Lower lobe of right lung (tissue), 2 donors: ENCODE measurements at regions not wholly inside any gene's neighbourhood (a gene's known extent, or its start where the extent isn't known, plus 50 kb on each side); places are given as distances from the start of the nearest gene placed in this dataset.
"Not testable (repeated sequence)": the region's sequence is repeated elsewhere in the genome, so short reads cannot be mapped to it uniquely, and the experiment has no call there.

Source experiments
- ATAC-seq, 2 donors: fragments of 200-7000 bp; cut with Tn5 transposase; one replicate each; pipeline ENCODE4 v1.9.1; 2020 to 2022; ENCODE audit warnings: mild to moderate bottlenecking in 2 of 2, moderate library complexity in 2 of 2
- DNase-seq: peaks from one replicate; pipeline ENCODE4 v3.0.0-alpha.2; 2020
- H3K27ac ChIP-seq: fragments of 200-600 bp; one replicate; pipeline ENCODE4 v1.8.0; 2022
- H3K27me3 ChIP-seq: fragments of 200-600 bp; one replicate; pipeline ENCODE4 v1.8.0; 2022; ENCODE audit warnings: low read depth
- H3K36me3 ChIP-seq: fragments of 200-600 bp; one replicate; pipeline ENCODE4 v1.8.0; 2022; ENCODE audit warnings: mild to moderate bottlenecking
- H3K4me1 ChIP-seq: fragments of 200-600 bp; one replicate; pipeline ENCODE4 v1.8.0; 2022
- H3K4me3 ChIP-seq: fragments of 200-600 bp; one replicate; pipeline ENCODE4 v1.8.0; 2022; ENCODE audit warnings: mild to moderate bottlenecking
- H3K9me3 ChIP-seq: fragments of 200-600 bp; one replicate; pipeline ENCODE4 v1.8.0; 2022
- CTCF ChIP-seq: fragments of 200-600 bp; IDR thresholded peaks from one replicate; pipeline ENCODE4 v1.8.0; 2022; ENCODE audit warnings: antibody characterized with exemption, mild to moderate bottlenecking
- intact Hi-C: fragments of 100-400 bp; cut with DNase I; formaldehyde crosslinking; loops from one replicate; pipeline ENCODE4 v1.11.0; 2022
- donor health status: DM: no; HTN: yes; CAD: no; lungs with severe emphysema.

- DNase-seq (no peak), ATAC-seq (no peak)
- no peak overlapping the region for H3K27ac ChIP-seq
- H3K27me3 ChIP-seq, result no peaks in the 10 kb centered on the region
- no peak for TF ChIP-seq CTCF
- intact Hi-C loops, result no loop called here
- H3K9me3 ChIP-seq, result no peaks in the 10 kb centered on the region
- peaks cover 23% of the 10 kb centered on the region for H3K4me1 ChIP-seq
- no peaks in the 10 kb centered on the region for H3K36me3 ChIP-seq
- H3K4me3 ChIP-seq, result no peak overlapping the region
Measured at GRCh38 chr3:193915099-193915498, 220.8 kb upstream of the HES1 start.

GRCh38 chr3:193915613-193916012, 220.3 kb upstream of the HES1 start:
- no peak overlapping the region for H3K27ac ChIP-seq
- ATAC-seq (no peak), DNase-seq (no peak)
- no peaks in the 10 kb centered on the region for H3K9me3 ChIP-seq
- intact Hi-C loops, result no loop called here
- TF ChIP-seq CTCF, result no peak
- peaks cover 18% of the 10 kb centered on the region for H3K4me1 ChIP-seq
- H3K27me3 ChIP-seq, result no peaks in the 10 kb centered on the region
- no peak overlapping the region for H3K4me3 ChIP-seq
- H3K36me3 ChIP-seq, result no peaks in the 10 kb centered on the region

- H3K27ac ChIP-seq, result no peak overlapping the region
- DNase-seq, result no peak
- intact Hi-C loops, result no loop called here
- no peak for ATAC-seq
- no peak for TF ChIP-seq CTCF
- no peak overlapping the region for H3K4me3 ChIP-seq
- H3K4me1 ChIP-seq, result peaks cover 2% of the 10 kb centered on the region
- no peaks in the 10 kb centered on the region for H3K9me3 ChIP-seq
- H3K36me3 ChIP-seq, result no peaks in the 10 kb centered on the region
- no peaks in the 10 kb centered on the region for H3K27me3 ChIP-seq
Measured at GRCh38 chr3:193917158-193917557, 218.8 kb upstream of the HES1 start.

- intact Hi-C loops, result no loop called here
Measured at GRCh38 chr3:193921465-193921864, 214.5 kb upstream of the HES1 start.

GRCh38 chr3:193922034-193922774, 213.7 kb upstream of the HES1 start:
- H3K4me1 ChIP-seq, result no peaks in the 10 kb centered on the region
- peaks cover 9% of the 10 kb centered on the region for H3K9me3 ChIP-seq
- no peak for DNase-seq
- ATAC-seq, result no peak
- no peaks in the 10 kb centered on the region for H3K27me3 ChIP-seq
- TF ChIP-seq CTCF, result no peak
- H3K27ac ChIP-seq, result no peak overlapping the region
- H3K4me3 ChIP-seq, result no peak overlapping the region
- intact Hi-C loops, result no loop called here
- no peaks in the 10 kb centered on the region for H3K36me3 ChIP-seq

More at GRCh38 chr3:193921465-193921864, 214.5 kb upstream of the HES1 start:
- no peak for ATAC-seq
- no peak for DNase-seq
- Histone ChIP-seq H3K4me1 (no peaks in the 10 kb centered on the region), H3K36me3 (no peaks in the 10 kb centered on the region), H3K27ac (no peak overlapping the region), H3K9me3 (peaks cover 9% of the 10 kb centered on the region), H3K4me3 (no peak overlapping the region), H3K27me3 (no peaks in the 10 kb centered on the region)
- no peak for TF ChIP-seq CTCF

- H3K4me1 ChIP-seq, H3K9me3 ChIP-seq, H3K27me3 ChIP-seq, DNase-seq, H3K27ac ChIP-seq, ATAC-seq, intact Hi-C loops, H3K4me3 ChIP-seq, H3K36me3 ChIP-seq: not testable (repeated sequence)
Measured at GRCh38 chr3:193923958-193924357, 212.0 kb upstream of the HES1 start.

- H3K27me3 ChIP-seq, H3K4me1 ChIP-seq, H3K27ac ChIP-seq, H3K36me3 ChIP-seq, intact Hi-C loops, H3K9me3 ChIP-seq, H3K4me3 ChIP-seq, ATAC-seq: not testable (repeated sequence)
- DNase-seq, result peak; percentile 55
Measured at GRCh38 chr3:193926071-193926470, 209.9 kb upstream of the HES1 start.

GRCh38 chr3:193927413-193928206, 208.3 kb upstream of the HES1 start:
- H3K36me3 ChIP-seq, H3K27ac ChIP-seq, H3K4me3 ChIP-seq, H3K4me1 ChIP-seq, H3K9me3 ChIP-seq, H3K27me3 ChIP-seq, DNase-seq, ATAC-seq, intact Hi-C loops: not testable (repeated sequence)
